Thyroid gland (tissue), 4 donors: ENCODE measurements at regions not wholly inside any gene's neighbourhood (a gene's known extent, or its start where the extent isn't known, plus 50 kb on each side); places are given as distances from the start of the nearest gene placed in this dataset.

Source experiments
- POLR2A ChIP-seq, 2 donors: fragments of 450-650 bp; IDR thresholded peaks; one replicate each; pipeline ENCODE4 v1.6.1; 2017; ENCODE audit warnings: antibody characterized with exemption in 2 of 2, mild to moderate bottlenecking in 2 of 2, moderate library complexity in 1 of 2
- TF ChIP-seq, protein P1 (sequence below), 6 experiments: fragments of 200-600 bp in 3 of 6; fragments of 450-650 bp in 3 of 6; sonication (generic) in 3 of 6; IDR thresholded peaks; one replicate each; pipeline ENCODE4 v1.5.1; 2016 to 2019; ENCODE audit warnings: antibody characterized with exemption in 6 of 6, mild to moderate bottlenecking in 2 of 6, inconsistent platforms in 1 of 6, moderate library complexity in 1 of 6

DNA sequence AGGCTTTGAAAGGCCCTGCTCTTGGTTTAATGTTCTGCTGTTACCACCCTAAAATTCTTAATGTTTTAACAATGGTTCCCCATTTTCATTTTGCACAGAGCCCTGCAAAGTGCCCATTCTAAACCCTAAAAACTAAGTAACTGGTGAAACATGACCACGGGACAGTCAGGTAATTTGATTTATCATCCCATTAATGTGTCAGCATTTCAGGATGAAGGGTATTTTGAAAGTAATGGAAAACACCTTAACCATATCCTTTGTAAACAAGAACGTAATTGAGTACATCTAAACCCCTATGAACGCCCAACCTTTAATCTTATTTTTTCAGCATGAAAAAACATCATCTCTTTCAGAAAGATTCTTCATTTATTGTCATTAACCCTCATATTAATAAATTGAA, 164.9 kb upstream of the IL12A start:
- TF ChIP-seq, protein P1, sequence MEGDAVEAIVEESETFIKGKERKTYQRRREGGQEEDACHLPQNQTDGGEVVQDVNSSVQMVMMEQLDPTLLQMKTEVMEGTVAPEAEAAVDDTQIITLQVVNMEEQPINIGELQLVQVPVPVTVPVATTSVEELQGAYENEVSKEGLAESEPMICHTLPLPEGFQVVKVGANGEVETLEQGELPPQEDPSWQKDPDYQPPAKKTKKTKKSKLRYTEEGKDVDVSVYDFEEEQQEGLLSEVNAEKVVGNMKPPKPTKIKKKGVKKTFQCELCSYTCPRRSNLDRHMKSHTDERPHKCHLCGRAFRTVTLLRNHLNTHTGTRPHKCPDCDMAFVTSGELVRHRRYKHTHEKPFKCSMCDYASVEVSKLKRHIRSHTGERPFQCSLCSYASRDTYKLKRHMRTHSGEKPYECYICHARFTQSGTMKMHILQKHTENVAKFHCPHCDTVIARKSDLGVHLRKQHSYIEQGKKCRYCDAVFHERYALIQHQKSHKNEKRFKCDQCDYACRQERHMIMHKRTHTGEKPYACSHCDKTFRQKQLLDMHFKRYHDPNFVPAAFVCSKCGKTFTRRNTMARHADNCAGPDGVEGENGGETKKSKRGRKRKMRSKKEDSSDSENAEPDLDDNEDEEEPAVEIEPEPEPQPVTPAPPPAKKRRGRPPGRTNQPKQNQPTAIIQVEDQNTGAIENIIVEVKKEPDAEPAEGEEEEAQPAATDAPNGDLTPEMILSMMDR (IDR thresholded peaks at IDR 0.05) = no peak
- TF ChIP-seq POLR2A (IDR thresholded peaks at IDR 0.05) = no peak
